Fibroblast of skin of left biceps (primary cell): ENCODE measurements at regions not wholly inside any gene's neighbourhood (a gene's known extent, or its start where the extent isn't known, plus 50 kb on each side); places are given as distances from the start of the nearest gene placed in this dataset.

Experiments used
- DNase-seq, 2 experiments: peaks; one replicate each; pipeline ENCODE4 v3.0.0-alpha.2; 2013; ENCODE audit warnings: low read depth in 2 of 2

- no peak for DNase-seq
Measured at GRCh38 chr3:10555263-10555662, 49.9 kb upstream of the ATP2B2 start.

GRCh38 chr3:10556312-10556711 lies 50.9 kb upstream of the ATP2B2 start:
- no peak for DNase-seq

GRCh38 chr3:10557250-10557649 lies 51.9 kb upstream of the ATP2B2 start:
- DNase-seq = no peak

- DNase-seq = no peak
Measured at GRCh38 chr3:10557781-10558373, 52.5 kb upstream of the ATP2B2 start.

- no peak for DNase-seq
Measured at GRCh38 chr3:10558736-10559135, 53.4 kb upstream of the ATP2B2 start.

GRCh38 chr3:10560060-10560861 lies 54.9 kb upstream of the ATP2B2 start:
- no peak for DNase-seq

GRCh38 chr3:10561162-10561945 lies 56.0 kb upstream of the ATP2B2 start:
- no peak for DNase-seq

GRCh38 chr3:10561946-10562560 lies 56.7 kb upstream of the ATP2B2 start:
- DNase-seq = no peak

- no peak for DNase-seq
Measured at GRCh38 chr3:10563396-10563795, 58.0 kb upstream of the ATP2B2 start.

GRCh38 chr3:10565814-10566213 lies 60.4 kb upstream of the ATP2B2 start:
- no peak for DNase-seq

GRCh38 chr3:10566451-10566850 lies 61.1 kb upstream of the ATP2B2 start:
- DNase-seq = no peak

- DNase-seq = no peak
Measured at GRCh38 chr3:10568549-10568948, 63.2 kb upstream of the ATP2B2 start.

GRCh38 chr3:10570196-10570946 lies 65.0 kb upstream of the ATP2B2 start:
- no peak for DNase-seq

GRCh38 chr3:10574101-10574620 lies 68.8 kb upstream of the ATP2B2 start:
- no peak for DNase-seq

- DNase-seq = no peak
Measured at GRCh38 chr3:10575601-10576160, 70.3 kb upstream of the ATP2B2 start.

- no peak for DNase-seq
Measured at GRCh38 chr3:10577486-10577885, 72.1 kb upstream of the ATP2B2 start.

GRCh38 chr3:10580426-10580825 lies 75.0 kb upstream of the ATP2B2 start:
- DNase-seq = no peak

- DNase-seq = peak; percentile 9 to 21
Measured at GRCh38 chr3:10581251-10581650, 75.9 kb upstream of the ATP2B2 start.

GRCh38 chr3:10581716-10582115 lies 76.3 kb upstream of the ATP2B2 start:
- no peak for DNase-seq

- DNase-seq = no peak
Measured at GRCh38 chr3:10582733-10583132, 77.3 kb upstream of the ATP2B2 start.
